ENCODE measurements at regions not wholly inside any gene's neighbourhood (a gene's known extent, or its start where the extent isn't known, plus 50 kb on each side); places are given as distances from the start of the nearest gene placed in this dataset.

GRCh38 chr3:43963208-43963607, 272.5 kb downstream of the ABHD5 start:
- no peak for TF ChIP-seq CTCF (conservative IDR thresholded peaks at IDR 0.05; ENCODE audit: low read depth, low read length)
- TF ChIP-seq POLR2A (IDR thresholded peaks at IDR 0.05; ENCODE audit: low read depth, low read length) = no peak

All from IMR-90 (cell line).